CD4-positive, alpha-beta T cell treated with Interleukin-4 for 1 hour (primary cell): ENCODE measurements at regions not wholly inside any gene's neighbourhood (a gene's known extent, or its start where the extent isn't known, plus 50 kb on each side); places are given as distances from the start of the nearest gene placed in this dataset.
"Not testable (repeated sequence)": the region's sequence is repeated elsewhere in the genome, so short reads cannot be mapped to it uniquely, and the experiment has no call there.

Source experiments
- DNase-seq, 2 donors: peaks; one replicate each; pipeline ENCODE4 v3.0.0-alpha.2; 2020 to 2022

- DNase-seq = no peak
These were observed 371.9 kb upstream of the ARRDC3 start for GRCh38 chr5:91754990-91755389.

- DNase-seq = not testable (repeated sequence)
These were observed 361.4 kb upstream of the ARRDC3 start for GRCh38 chr5:91744470-91744869.

- no peak for DNase-seq
These were observed 359.4 kb upstream of the ARRDC3 start for GRCh38 chr5:91742550-91742949.

GRCh38 chr5:91741764-91742505 is 358.8 kb upstream of the ARRDC3 start:
- no peak for DNase-seq

GRCh38 chr5:91730026-91730425 is 346.9 kb upstream of the ARRDC3 start:
- DNase-seq = no peak

- DNase-seq = no peak
These were observed 344.3 kb upstream of the ARRDC3 start for GRCh38 chr5:91727463-91727862.

- no peak for DNase-seq
These were observed 339.8 kb upstream of the ARRDC3 start for GRCh38 chr5:91722736-91723467.

GRCh38 chr5:91712718-91713117 is 329.6 kb upstream of the ARRDC3 start:
- no peak for DNase-seq

- DNase-seq = no peak
These were observed 324.4 kb upstream of the ARRDC3 start for GRCh38 chr5:91707521-91707841.

- no peak for DNase-seq
These were observed 323.8 kb upstream of the ARRDC3 start for GRCh38 chr5:91706785-91707520.

- no peak for DNase-seq
These were observed 320.0 kb upstream of the ARRDC3 start for GRCh38 chr5:91703128-91703527.

GRCh38 chr5:91699429-91699828 is 316.3 kb upstream of the ARRDC3 start:
- DNase-seq = no peak

- DNase-seq = no peak
These were observed 308.5 kb upstream of the ARRDC3 start for GRCh38 chr5:91691592-91691991.

GRCh38 chr5:91690921-91691320 is 307.8 kb upstream of the ARRDC3 start:
- DNase-seq = no peak

GRCh38 chr5:91687430-91687829 is 304.3 kb upstream of the ARRDC3 start:
- DNase-seq = no peak

- no peak for DNase-seq
These were observed 301.5 kb upstream of the ARRDC3 start for GRCh38 chr5:91684625-91685024.

- no peak for DNase-seq
These were observed 287.4 kb upstream of the ARRDC3 start for GRCh38 chr5:91670563-91670962.

GRCh38 chr5:91670122-91670521 is 287.0 kb upstream of the ARRDC3 start:
- DNase-seq = no peak

- DNase-seq = no peak
These were observed 285.1 kb upstream of the ARRDC3 start for GRCh38 chr5:91668261-91668660.

GRCh38 chr5:91652678-91653077 is 269.6 kb upstream of the ARRDC3 start:
- DNase-seq = no peak

GRCh38 chr5:91651704-91652103 is 268.6 kb upstream of the ARRDC3 start:
- no peak for DNase-seq

- DNase-seq = no peak
These were observed 262.2 kb upstream of the ARRDC3 start for GRCh38 chr5:91645347-91645746.

- DNase-seq = no peak
These were observed 260.7 kb upstream of the ARRDC3 start for GRCh38 chr5:91643797-91644196.

- no peak for DNase-seq
These were observed 259.5 kb upstream of the ARRDC3 start for GRCh38 chr5:91642581-91642980.
